HepG2 (cell line): ENCODE measurements at regions not wholly inside any gene's neighbourhood (a gene's known extent, or its start where the extent isn't known, plus 50 kb on each side); places are given as distances from the start of the nearest gene placed in this dataset.

Experiments
- ATAC-seq: fragments of 200-7000 bp; cut with Tn5 transposase; 3 replicates; pipeline ENCODE4 v1.9.1; 2020; ENCODE audit warnings: mild to moderate bottlenecking, moderate library complexity
- BruUV-seq: library from RNA; stranded (reverse); fragments of 400-500 nt; replicated peaks from 2 replicates; lab custom pipeline; 2021; lab: Mats Ljungman, UMichigan
- CTCF ChIA-PET: fragments of 300-600 bp; formaldehyde crosslinking; extraction: SDS; loops from one replicate; lab custom pipeline; 2021; ENCODE audit warnings: low total read pairs, inconsistent platforms, low intra/inter-chr PET ratio; lab: Yijun Ruan, JAX
- POLR2A ChIA-PET: fragments of 350-600 bp; sonication (Branson Sonifier 250); formaldehyde crosslinking; loops from one replicate; lab custom pipeline; 2020; ENCODE audit warnings: antibody characterized with exemption, inconsistent platforms; lab: Yijun Ruan, JAX
- DNase-seq: peaks from one replicate; pipeline ENCODE4 v3.0.0-alpha.2; 2015; ENCODE audit warnings: low spot score
- FAIRE-seq: peaks from 3 replicates; lab custom pipeline; 2011; peaks lifted over from hg19 to GRCh38; lab: Jason Lieb, UNC
- H2AFZ ChIP-seq: one replicate; pipeline ENCODE4 v1.6.1; 2011; ENCODE audit warnings: low read length, inconsistent platforms
- H3K27ac ChIP-seq: fragments of 300-600 bp; 3 replicates; pipeline ENCODE4 v1.8.0; 2011; ENCODE audit warnings: mixed run types, mild to moderate bottlenecking, mixed read lengths, low read length, inconsistent platforms; ENCODE audit not compliant: insufficient read depth; ENCODE audit errors: extremely low read length
- H3K27me3 ChIP-seq, 2 experiments: fragments of 200-600 bp in 1 of 2; 2 replicates in 1 of 2; 3 replicates in 1 of 2; pipeline versions ENCODE4 v1.6.0 to v1.8.0; 2011; ENCODE audit warnings: low read length in 2 of 2, mild to moderate bottlenecking in 2 of 2, moderate library complexity in 2 of 2, inconsistent platforms in 1 of 2; ENCODE audit not compliant: insufficient read depth in 2 of 2, control insufficient read depth in 1 of 2
- H3K36me3 ChIP-seq, 2 experiments: fragments of 200-600 bp in 1 of 2; replicated peaks in 1 of 2; 2 replicates in 1 of 2; 3 replicates in 1 of 2; pipeline versions ENCODE4 v1.5.1 to v1.8.0; 2011; ENCODE audit warnings: low read length in 2 of 2, inconsistent platforms in 1 of 2; ENCODE audit not compliant: insufficient read depth in 2 of 2, control insufficient read depth in 1 of 2
- H3K4me1 ChIP-seq: 2 replicates; pipeline ENCODE4 v1.5.1; 2012; ENCODE audit warnings: low read length, inconsistent platforms; ENCODE audit not compliant: insufficient read depth
- H3K4me2 ChIP-seq: 2 replicates; pipeline ENCODE4 v1.6.0; 2011; ENCODE audit warnings: low read depth, low read length, inconsistent platforms
- H3K4me3 ChIP-seq, 3 experiments: fragments of 200-600 bp in 1 of 3; sonication (generic), shearing (Covaris generic) in 1 of 3; replicated peaks in 1 of 3; 2 replicates each; pipeline ENCODE4 v1.5.1; 2011 to 2016; ENCODE audit warnings: low read length in 3 of 3, inconsistent platforms in 2 of 3, low read depth in 2 of 3, mild to moderate bottlenecking in 2 of 3, control low read depth in 1 of 3, mixed read lengths in 1 of 3; ENCODE audit not compliant: insufficient read depth in 1 of 3
- H3K79me2 ChIP-seq: one replicate; pipeline ENCODE4 v1.6.1; 2011; ENCODE audit warnings: low read length, inconsistent platforms; ENCODE audit not compliant: insufficient read depth
- H3K9ac ChIP-seq: 2 replicates; pipeline ENCODE4 v1.6.0; 2011; ENCODE audit warnings: mild to moderate bottlenecking, low read depth, low read length, inconsistent platforms; ENCODE audit not compliant: insufficient read depth
- H3K9me3 ChIP-seq: 2 replicates; pipeline ENCODE4 v1.5.1; 2012; ENCODE audit warnings: mild to moderate bottlenecking, low read length
- H4K20me1 ChIP-seq: 2 replicates; pipeline ENCODE4 v1.6.0; 2011; ENCODE audit warnings: inconsistent platforms, mild to moderate bottlenecking, low read length, moderate library complexity; ENCODE audit not compliant: insufficient read depth
- ATF7 ChIP-seq, 2 experiments: fragments of 450-650 bp in 1 of 2; sonication (generic) in 1 of 2; formaldehyde crosslinking in 1 of 2; IDR thresholded peaks; 2 replicates each; pipeline versions ENCODE4 v1.4.0 to v1.6.1; 2016 to 2020; ENCODE audit warnings: antibody characterized with exemption in 1 of 2, mild to moderate bottlenecking in 1 of 2, missing genetic modification reagents in 1 of 2
- BCL6 ChIP-seq: IDR thresholded peaks from 2 replicates; pipeline ENCODE4 v1.6.1; 2016; ENCODE audit warnings: missing genetic modification reagents, missing compliant biosample characterization
- FOSL1 ChIP-seq: sonication (generic); formaldehyde crosslinking; IDR thresholded peaks from 2 replicates; pipeline ENCODE4 v1.9.0; 2021; ENCODE audit warnings: missing genetic modification reagents, borderline replicate concordance
- GATA4 ChIP-seq: sonication (generic); IDR thresholded peaks from 2 replicates; pipeline ENCODE4 v1.6.1; 2016; ENCODE audit warnings: antibody characterized with exemption, low read depth, borderline replicate concordance
- HMG20A ChIP-seq: IDR thresholded peaks from 2 replicates; pipeline ENCODE4 v1.6.1; 2016; ENCODE audit warnings: borderline replicate concordance
- HNRNPL ChIP-seq: fragments of 200-400 bp; formaldehyde crosslinking; IDR thresholded peaks from 2 replicates; pipeline ENCODE4 v1.6.1; 2017; ENCODE audit warnings: mild to moderate bottlenecking, low read depth, low read length
- NCOA1 ChIP-seq: sonication (generic); formaldehyde crosslinking; IDR thresholded peaks from 2 replicates; pipeline ENCODE4 v1.9.0; 2021; ENCODE audit warnings: missing genetic modification reagents
- PATZ1 ChIP-seq: sonication (generic); formaldehyde crosslinking; IDR thresholded peaks from 2 replicates; pipeline ENCODE4 v1.4.0; 2020; ENCODE audit warnings: missing genetic modification reagents
- STAT6 ChIP-seq: sonication (generic); formaldehyde crosslinking; IDR thresholded peaks from 2 replicates; pipeline ENCODE4 v1.4.0; 2020; ENCODE audit warnings: missing genetic modification reagents, mild to moderate bottlenecking, borderline replicate concordance
- ZBTB1 ChIP-seq: sonication (generic); formaldehyde crosslinking; IDR thresholded peaks from 2 replicates; pipeline ENCODE4 v1.4.0; 2020; ENCODE audit warnings: missing genetic modification reagents, borderline replicate concordance
- ZNF609 ChIP-seq: sonication (generic); formaldehyde crosslinking; IDR thresholded peaks from 2 replicates; pipeline ENCODE4 v1.4.0; 2020; ENCODE audit warnings: mild to moderate bottlenecking, missing genetic modification reagents, borderline replicate concordance
- ZNF672 ChIP-seq: sonication (generic); formaldehyde crosslinking; IDR thresholded peaks from 2 replicates; pipeline ENCODE4 v1.8.1; 2022; ENCODE audit warnings: missing genetic modification reagents
- WGBS: methylation state at CpG from one replicate; pipeline ENCODE4 v1.1.6; 2017; ENCODE audit warnings: low lambda C conversion rate; 5-methylcytosine and 5-hydroxymethylcytosine counted together
- in situ Hi-C: cut with HindIII; loops from 2 replicates; pipeline ENCODE4 v1.10.0; 2017; ENCODE audit warnings: low pct_unique_long_range_greater_than_20kb; ENCODE audit not compliant: extremely low pct_ligation_motif_present
- intact Hi-C: fragments of 100-400 bp; cut with micrococcal nuclease; formaldehyde crosslinking; loops from one replicate; pipeline ENCODE4 v1.10.0; 2022; ENCODE audit not compliant: unreplicated experiment

- Histone ChIP-seq H3K79me2 (no peaks in the 10 kb centered on the region), H4K20me1 (no peaks in the 10 kb centered on the region), H3K36me3 (no peaks in the 10 kb centered on the region), H2AFZ (peak overlapping the region; percentile 34), H3K4me3 (peak overlapping the region; percentile 43 to 65 (median 59)), H3K27ac (peak overlapping the region; percentile 97), H3K4me2 (peak overlapping the region; percentile 86), H3K27me3 (no peaks in the 10 kb centered on the region), H3K9me3 (no peaks in the 10 kb centered on the region), H3K9ac (peak overlapping the region; percentile 79), H3K4me1 (peaks cover 48% of the 10 kb centered on the region)
- DNase-seq (peak; percentile 97), ATAC-seq (peak; percentile 97), FAIRE-seq (peak; percentile 75)
- TSS peak; percentile 91 for BruUV-seq
- ChIA-PET CTCF (no interaction called here), POLR2A (interaction anchor here (0.6 to 3.2 kb wide), 23 partner anchors 10 to 157 kb away, joined by 3 to 56 read pairs (median 7); partner anchors contain the start of gene SPRY1)
- under 1% methylated on average over 43 of the region's 58 CpGs for WGBS
- in situ Hi-C loops: no loop called here
- intact Hi-C loops: loop anchor here (1.0 to 2.0 kb wide), 10 partner anchors 19 to 143 kb away; no protein-coding TSS in a partner anchor
- TF ChIP-seq HNRNPL (0 out of 2 replicates have a peak, but pooled peaks have one; percentile 45), ZNF672 (no peak), PATZ1 (CRISPR knock-in tag) (peak; percentile 71), BCL6 (CRISPR knock-in tag) (peak; percentile 92), ZNF609 (CRISPR knock-in tag) (peak; percentile 94), ZBTB1 (CRISPR knock-in tag) (no peak), NCOA1 (0 out of 2 replicates have a peak, but pooled peaks have one; percentile 22), HMG20A (CRISPR knock-in tag) (peak; percentile 91; the same call in 1 of the 2 replicates), STAT6 (peak; percentile 77; the same call in 1 of the 2 replicates), FOSL1 (no peak), ATF7 (IDR thresholded peaks at IDR 0.05) (no peak), ATF7 (CRISPR knock-in tag; IDR thresholded peaks at IDR 0.05) (peak; percentile 18; the same call in 1 of the 2 replicates), GATA4 (peak; percentile 71; the same call in 1 of the 2 replicates)
These were observed 108.8 kb downstream of the SPRY1 start for GRCh38 chr4:123505095-123506010.
